NT2/D1 (cell line): ENCODE measurements at regions not wholly inside any gene's neighbourhood (a gene's known extent, or its start where the extent isn't known, plus 50 kb on each side); places are given as distances from the start of the nearest gene placed in this dataset.

Experiments
- DNase-seq: peaks from one replicate; pipeline ENCODE4 v3.0.0-alpha.2; 2011; ENCODE audit warnings: low read depth, low spot score
- H3K27me3 ChIP-seq: 2 replicates; pipeline ENCODE4 v1.6.0; 2011; ENCODE audit warnings: mild to moderate bottlenecking; ENCODE audit not compliant: insufficient read length, insufficient read depth
- H3K36me3 ChIP-seq: 2 replicates; pipeline ENCODE4 v1.6.1; 2011; ENCODE audit warnings: mild to moderate bottlenecking, low read length, mixed read lengths; ENCODE audit not compliant: insufficient read depth, insufficient read length
- H3K4me1 ChIP-seq: 2 replicates; pipeline ENCODE4 v1.5.1; 2011; ENCODE audit not compliant: insufficient read depth, insufficient read length
- H3K4me3 ChIP-seq: 2 replicates; pipeline ENCODE4 v1.5.1; 2011; ENCODE audit warnings: low read depth; ENCODE audit not compliant: insufficient read length
- H3K9ac ChIP-seq: 2 replicates; pipeline ENCODE4 v1.6.0; 2011; ENCODE audit warnings: low read depth; ENCODE audit not compliant: insufficient read length
- H3K9me3 ChIP-seq: 2 replicates; pipeline ENCODE4 v1.5.1; 2011; ENCODE audit warnings: mild to moderate bottlenecking, low read length; ENCODE audit not compliant: insufficient read depth
- SUZ12 ChIP-seq: IDR thresholded peaks from 2 replicates; pipeline ENCODE4 v1.6.1; 2011; ENCODE audit not compliant: insufficient read length, insufficient read depth; ENCODE audit errors: extremely low read depth
- YY1 ChIP-seq: IDR thresholded peaks from 2 replicates; pipeline ENCODE4 v1.6.1; 2011; ENCODE audit not compliant: insufficient read length, insufficient read depth
- ZNF274 ChIP-seq: IDR thresholded peaks from 2 replicates; pipeline ENCODE4 v1.6.1; 2011; ENCODE audit warnings: mild to moderate bottlenecking, low read depth, low read length

GRCh38 chr9:81499594-81499993 is 189.8 kb downstream of the TLE1 start:
- no peak for TF ChIP-seq ZNF274
- TF ChIP-seq SUZ12 = no peak
- no peak for TF ChIP-seq YY1

GRCh38 chr9:81499021-81499454 is 190.3 kb downstream of the TLE1 start:
- no peak overlapping the region for H3K4me3 ChIP-seq
- TF ChIP-seq ZNF274 = no peak
- TF ChIP-seq SUZ12 = no peak
- no peak for TF ChIP-seq YY1
- no peak overlapping the region for H3K9ac ChIP-seq
- no peaks in the 10 kb centered on the region for H3K36me3 ChIP-seq
- H3K9me3 ChIP-seq = no peaks in the 10 kb centered on the region
- no peak for DNase-seq
- no peaks in the 10 kb centered on the region for H3K4me1 ChIP-seq
- H3K27me3 ChIP-seq = no peaks in the 10 kb centered on the region

More at GRCh38 chr9:81499594-81499993, 189.8 kb downstream of the TLE1 start:
- Histone ChIP-seq H3K27me3 (no peaks in the 10 kb centered on the region), H3K36me3 (no peaks in the 10 kb centered on the region), H3K9ac (no peak overlapping the region), H3K9me3 (no peaks in the 10 kb centered on the region), H3K4me1 (no peaks in the 10 kb centered on the region), H3K4me3 (no peak overlapping the region)
- DNase-seq = no peak

- Histone ChIP-seq H3K4me3 (no peak overlapping the region), H3K9me3 (no peaks in the 10 kb centered on the region), H3K4me1 (no peaks in the 10 kb centered on the region), H3K27me3 (no peaks in the 10 kb centered on the region), H3K36me3 (no peaks in the 10 kb centered on the region), H3K9ac (no peak overlapping the region)
- DNase-seq = no peak
- no peak for TF ChIP-seq ZNF274
- no peak for TF ChIP-seq SUZ12
Measured at GRCh38 chr9:81498576-81498975, 190.8 kb downstream of the TLE1 start.

DNA sequence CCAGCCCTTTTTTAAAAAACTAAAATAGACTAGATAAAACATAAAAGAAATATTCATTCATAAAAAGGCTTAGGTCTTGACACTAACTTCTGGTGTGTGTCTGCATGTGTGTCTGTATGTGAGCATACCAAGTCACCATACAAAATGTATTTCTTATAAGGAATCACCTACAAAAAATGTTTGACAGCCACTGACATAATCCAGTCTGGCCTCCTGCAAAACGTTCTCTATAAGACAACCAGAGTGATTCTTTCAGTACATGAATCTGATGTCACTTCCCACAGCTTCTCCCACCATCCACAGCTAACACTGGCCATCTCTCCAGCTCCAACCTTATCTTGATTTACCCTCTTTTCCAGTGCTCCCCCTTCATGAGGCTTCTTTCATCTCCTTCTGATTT is 192.3 kb downstream of the TLE1 start:
- no peaks in the 10 kb centered on the region for H3K4me1 ChIP-seq
- TF ChIP-seq YY1 (no peak), SUZ12 (no peak), ZNF274 (no peak)
- no peaks in the 10 kb centered on the region for H3K27me3 ChIP-seq
- no peak overlapping the region for H3K9ac ChIP-seq
- H3K9me3 ChIP-seq = no peaks in the 10 kb centered on the region
- DNase-seq = no peak
- no peak overlapping the region for H3K4me3 ChIP-seq
- H3K36me3 ChIP-seq = no peaks in the 10 kb centered on the region

DNA sequence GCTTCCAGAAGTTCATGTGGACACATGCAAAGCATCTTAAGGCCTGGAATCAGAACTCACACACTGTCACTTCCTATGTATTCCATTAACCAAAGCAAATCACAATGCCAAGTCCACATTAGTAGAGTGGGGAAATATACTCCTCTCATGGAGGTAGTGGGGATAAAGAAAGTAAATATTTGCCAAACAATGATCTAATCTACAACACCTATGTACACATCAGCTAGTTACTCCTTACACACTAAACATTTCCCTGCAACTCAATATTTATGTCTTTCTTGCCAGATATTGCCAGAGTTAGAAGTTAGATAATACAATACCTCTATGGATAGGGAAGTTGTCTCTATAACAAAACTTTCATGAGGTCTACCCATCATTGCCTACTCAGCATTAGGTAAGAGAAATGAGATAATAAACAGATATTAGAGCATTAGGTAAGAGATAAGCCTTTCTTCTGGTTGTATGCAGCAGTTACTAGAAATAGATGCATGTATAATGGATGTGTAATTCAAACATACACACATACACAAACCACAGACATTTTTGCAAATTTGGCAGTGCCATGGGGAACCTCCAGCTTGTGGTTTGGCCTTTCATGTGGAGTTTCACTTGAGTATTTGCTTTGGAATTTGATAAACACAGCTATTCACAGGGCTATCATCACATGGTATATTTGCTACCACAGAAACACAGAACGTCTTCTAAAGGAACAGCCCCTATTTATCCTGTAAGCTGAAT is 196.5 kb downstream of the TLE1 start:
- Histone ChIP-seq H3K36me3 (no peaks in the 10 kb centered on the region), H3K9me3 (no peaks in the 10 kb centered on the region), H3K4me1 (no peaks in the 10 kb centered on the region), H3K27me3 (no peaks in the 10 kb centered on the region), H3K9ac (no peak overlapping the region), H3K4me3 (no peak overlapping the region)
- TF ChIP-seq ZNF274 (no peak), SUZ12 (no peak), YY1 (no peak)
- no peak for DNase-seq

- TF ChIP-seq ZNF274 (no peak), SUZ12 (no peak), YY1 (no peak)
- no peak overlapping the region for H3K9ac ChIP-seq
- H3K27me3 ChIP-seq = no peaks in the 10 kb centered on the region
- no peaks in the 10 kb centered on the region for H3K9me3 ChIP-seq
- H3K36me3 ChIP-seq = no peaks in the 10 kb centered on the region
- H3K4me3 ChIP-seq = no peak overlapping the region
- DNase-seq = no peak
- no peaks in the 10 kb centered on the region for H3K4me1 ChIP-seq
Measured at GRCh38 chr9:81490605-81491331, 198.6 kb downstream of the TLE1 start.

DNA sequence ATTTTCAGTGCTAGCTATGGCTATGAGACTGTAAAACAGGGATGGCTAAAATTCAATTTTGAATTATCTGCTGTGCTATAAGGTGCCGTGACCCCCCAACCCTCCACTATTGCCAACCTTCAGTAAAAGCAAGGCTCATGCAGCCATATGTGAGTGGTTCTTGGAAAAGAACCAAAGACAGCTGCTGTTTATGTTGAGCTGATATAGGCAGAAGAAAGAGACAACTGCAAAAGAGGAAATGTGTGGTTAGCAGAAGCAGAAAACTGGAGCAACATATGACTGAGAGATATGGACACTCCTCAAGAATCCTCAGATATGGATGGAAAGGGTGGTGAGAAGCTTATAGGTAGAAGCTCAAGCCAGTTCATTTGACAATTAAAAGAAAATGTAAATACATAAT is 200.3 kb downstream of the TLE1 start:
- Histone ChIP-seq H3K4me1 (no peaks in the 10 kb centered on the region), H3K36me3 (no peaks in the 10 kb centered on the region), H3K27me3 (no peaks in the 10 kb centered on the region), H3K9me3 (no peaks in the 10 kb centered on the region), H3K9ac (no peak overlapping the region), H3K4me3 (no peak overlapping the region)
- DNase-seq = no peak
- TF ChIP-seq YY1 = no peak
- TF ChIP-seq ZNF274 = no peak
- no peak for TF ChIP-seq SUZ12
